SIG-M5 (cell line): ENCODE measurements at regions not wholly inside any gene's neighbourhood (a gene's known extent, or its start where the extent isn't known, plus 50 kb on each side); places are given as distances from the start of the nearest gene placed in this dataset.
"Not testable (repeated sequence)": the region's sequence is repeated elsewhere in the genome, so short reads cannot be mapped to it uniquely, and the experiment has no call there.

Experiments
- DNase-seq: peaks from one replicate; lab custom pipeline; 2025; lab: John Stamatoyannopoulos, UW

- DNase-seq: no peak
Measured at GRCh38 chr4:179285696-179286095, 1843.5 kb upstream of the AGA start.

- DNase-seq: no peak
Measured at GRCh38 chr4:179291657-179292056, 1849.4 kb upstream of the AGA start.

- no peak for DNase-seq
Measured at GRCh38 chr4:179292468-179292867, 1850.2 kb upstream of the AGA start.

GRCh38 chr4:179307297-179308136 lies 1865.3 kb upstream of the AGA start:
- DNase-seq: no peak

- no peak for DNase-seq
Measured at GRCh38 chr4:179313823-179314222, 1871.6 kb upstream of the AGA start.

GRCh38 chr4:179325181-179325580 lies 1882.9 kb upstream of the AGA start:
- DNase-seq: no peak

GRCh38 chr4:179328627-179329026 lies 1886.4 kb upstream of the AGA start:
- DNase-seq: no peak

GRCh38 chr4:179331362-179331761 lies 1889.1 kb upstream of the AGA start:
- no peak for DNase-seq

- no peak for DNase-seq
Measured at GRCh38 chr4:179344861-179345260, 1902.6 kb upstream of the AGA start.

- DNase-seq: no peak
Measured at GRCh38 chr4:179352221-179352620, 1910.0 kb upstream of the AGA start.

GRCh38 chr4:179353786-179354185 lies 1911.5 kb upstream of the AGA start:
- DNase-seq: no peak

- no peak for DNase-seq
Measured at GRCh38 chr4:179361978-179362486, 1919.8 kb upstream of the AGA start.

GRCh38 chr4:179365932-179366331 lies 1923.7 kb upstream of the AGA start:
- DNase-seq: not testable (repeated sequence)

GRCh38 chr4:179372242-179372641 lies 1930.0 kb upstream of the AGA start:
- no peak for DNase-seq

GRCh38 chr4:179372746-179373145 lies 1930.5 kb upstream of the AGA start:
- no peak for DNase-seq

- DNase-seq: not testable (repeated sequence)
Measured at GRCh38 chr4:179378847-179379246, 1936.6 kb upstream of the AGA start.

GRCh38 chr4:179392787-179393186 lies 1950.5 kb upstream of the AGA start:
- DNase-seq: no peak

- DNase-seq: peak; percentile 53
Measured at GRCh38 chr4:179398414-179398813, 1956.2 kb upstream of the AGA start.

- peak; percentile 3 for DNase-seq
Measured at GRCh38 chr4:179399054-179399782, 1957.0 kb upstream of the AGA start.

GRCh38 chr4:179415037-179415846 lies 1973.0 kb upstream of the AGA start:
- DNase-seq: no peak

- no peak for DNase-seq
Measured at GRCh38 chr4:179415847-179416223, 1973.6 kb upstream of the AGA start.

GRCh38 chr4:179417357-179417756 lies 1975.1 kb upstream of the AGA start:
- DNase-seq: no peak
